DOHH2 (cell line): ENCODE measurements at regions not wholly inside any gene's neighbourhood (a gene's known extent, or its start where the extent isn't known, plus 50 kb on each side); places are given as distances from the start of the nearest gene placed in this dataset.

Experiments used
- EZH2phosphoT487 ChIP-seq: fragments of 200-600 bp; sonication (generic); IDR thresholded peaks from 2 replicates; pipeline ENCODE4 v1.6.1; 2017; ENCODE audit warnings: borderline replicate concordance, mild to moderate bottlenecking, antibody characterized with exemption, low read length, moderate library complexity, mixed read lengths
- TF ChIP-seq, protein P1 (sequence below): fragments of 200-600 bp; sonication (generic); IDR thresholded peaks from one replicate; pipeline ENCODE4 v1.5.1; 2014; ENCODE audit warnings: antibody characterized with exemption, mild to moderate bottlenecking, low read depth, low read length; ENCODE audit not compliant: poor library complexity, severe bottlenecking

DNA sequence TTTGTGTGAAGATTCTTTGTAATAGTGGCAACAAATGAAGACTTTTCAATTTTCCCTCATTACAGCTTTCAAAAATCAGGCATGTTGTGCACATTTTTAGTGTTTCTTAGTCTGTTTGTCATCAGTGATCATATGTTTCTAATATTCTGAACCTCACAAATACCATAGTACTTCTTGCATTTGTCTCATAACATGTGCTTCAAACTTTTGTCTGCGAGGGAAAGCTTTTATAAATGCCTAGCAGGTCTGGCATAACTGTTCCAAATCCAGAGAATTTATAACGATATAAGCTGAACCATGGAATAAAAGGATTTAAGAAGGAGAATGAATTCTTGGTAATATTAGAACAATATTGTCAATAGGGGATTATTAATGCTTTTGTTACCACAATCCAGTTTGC, 670.2 kb downstream of the RFPL4B start:
- TF ChIP-seq, protein P1, sequence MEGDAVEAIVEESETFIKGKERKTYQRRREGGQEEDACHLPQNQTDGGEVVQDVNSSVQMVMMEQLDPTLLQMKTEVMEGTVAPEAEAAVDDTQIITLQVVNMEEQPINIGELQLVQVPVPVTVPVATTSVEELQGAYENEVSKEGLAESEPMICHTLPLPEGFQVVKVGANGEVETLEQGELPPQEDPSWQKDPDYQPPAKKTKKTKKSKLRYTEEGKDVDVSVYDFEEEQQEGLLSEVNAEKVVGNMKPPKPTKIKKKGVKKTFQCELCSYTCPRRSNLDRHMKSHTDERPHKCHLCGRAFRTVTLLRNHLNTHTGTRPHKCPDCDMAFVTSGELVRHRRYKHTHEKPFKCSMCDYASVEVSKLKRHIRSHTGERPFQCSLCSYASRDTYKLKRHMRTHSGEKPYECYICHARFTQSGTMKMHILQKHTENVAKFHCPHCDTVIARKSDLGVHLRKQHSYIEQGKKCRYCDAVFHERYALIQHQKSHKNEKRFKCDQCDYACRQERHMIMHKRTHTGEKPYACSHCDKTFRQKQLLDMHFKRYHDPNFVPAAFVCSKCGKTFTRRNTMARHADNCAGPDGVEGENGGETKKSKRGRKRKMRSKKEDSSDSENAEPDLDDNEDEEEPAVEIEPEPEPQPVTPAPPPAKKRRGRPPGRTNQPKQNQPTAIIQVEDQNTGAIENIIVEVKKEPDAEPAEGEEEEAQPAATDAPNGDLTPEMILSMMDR: no peak
- no peak for TF ChIP-seq EZH2phosphoT487
